Erythroblast (primary cell): ENCODE measurements at regions not wholly inside any gene's neighbourhood (a gene's known extent, or its start where the extent isn't known, plus 50 kb on each side); places are given as distances from the start of the nearest gene placed in this dataset.

Experiments used
- GATA1 ChIP-seq: IDR thresholded peaks from 2 replicates; pipeline ENCODE4 v1.6.1; 2011; ENCODE audit warnings: low read depth, mild to moderate bottlenecking, control low read depth, low read length, moderate library complexity
- POLR2A ChIP-seq: IDR thresholded peaks from 2 replicates; pipeline ENCODE4 v1.6.1; 2011; ENCODE audit warnings: mild to moderate bottlenecking, low read length

DNA sequence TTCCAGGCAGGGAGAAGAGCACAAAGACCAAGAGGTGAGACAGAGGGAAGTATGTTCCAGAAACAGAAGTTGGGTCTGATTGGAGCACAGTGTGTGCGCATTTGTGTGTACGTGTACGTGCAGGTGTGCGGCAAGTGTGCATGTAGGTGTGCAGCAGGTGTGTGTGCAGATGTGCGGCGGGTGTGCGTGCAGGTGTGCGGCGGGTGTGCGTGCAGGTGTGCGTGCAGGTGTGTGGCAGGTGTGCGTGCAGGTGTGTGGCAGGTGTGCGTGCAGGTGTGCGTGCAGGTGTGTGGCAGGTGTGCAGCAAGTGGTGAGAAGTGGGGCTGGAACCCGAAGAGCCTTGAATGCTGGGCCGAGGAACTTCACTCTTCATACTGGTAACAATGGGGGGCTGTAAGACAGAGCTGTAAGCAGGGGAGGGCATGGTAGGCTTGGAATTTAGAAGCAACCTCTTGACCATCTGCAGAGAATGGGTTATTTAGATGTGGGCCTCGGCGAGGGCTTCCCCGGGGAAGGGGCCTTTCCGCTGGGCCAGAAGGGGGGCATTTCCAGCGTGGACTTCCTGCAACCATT lies 118.0 kb upstream of the WNT4 start:
- no peak for TF ChIP-seq POLR2A
- no peak for TF ChIP-seq GATA1
